Ectodermal cell (in vitro differentiated cells): ENCODE measurements at regions not wholly inside any gene's neighbourhood (a gene's known extent, or its start where the extent isn't known, plus 50 kb on each side); places are given as distances from the start of the nearest gene placed in this dataset.

Experiments used
- H3K27ac ChIP-seq: 2 replicates; pipeline ENCODE4 v1.7.0; 2013; ENCODE audit warnings: mild to moderate bottlenecking, low read depth, low read length; ENCODE audit not compliant: insufficient read depth, poor library complexity, severe bottlenecking
- H3K27me3 ChIP-seq: 2 replicates; pipeline ENCODE4 v1.7.0; 2013; ENCODE audit warnings: mild to moderate bottlenecking, low read length; ENCODE audit not compliant: insufficient read depth, control insufficient read depth, poor library complexity, severe bottlenecking
- H3K36me3 ChIP-seq: one replicate; pipeline ENCODE4 v1.7.0; 2013; ENCODE audit warnings: low read length; ENCODE audit not compliant: control insufficient read depth, insufficient read depth
- H3K4me1 ChIP-seq: one replicate; pipeline ENCODE4 v1.7.0; 2013; ENCODE audit warnings: low read length; ENCODE audit not compliant: control insufficient read depth, insufficient read depth
- H3K4me3 ChIP-seq: 2 replicates; pipeline ENCODE4 v1.7.0; 2013; ENCODE audit warnings: low read depth, low read length, control low read depth; ENCODE audit not compliant: insufficient read depth
- H3K9me3 ChIP-seq: 2 replicates; pipeline ENCODE4 v1.7.0; 2013; ENCODE audit warnings: mild to moderate bottlenecking, low read length, moderate library complexity; ENCODE audit not compliant: control insufficient read depth
- WGBS, 2 experiments: methylation state at CpG; one replicate each; pipeline ENCODE4 v1.1.7; 2013; ENCODE audit warnings: missing lambda C conversion rate in 2 of 2; 5-methylcytosine and 5-hydroxymethylcytosine counted together

GRCh38 chr18:79627750-79628294, 51.8 kb upstream of the CTDP1 start:
- Histone ChIP-seq H3K4me1 (no peaks in the 10 kb centered on the region), H3K36me3 (no peaks in the 10 kb centered on the region), H3K27me3 (no peaks in the 10 kb centered on the region), H3K27ac (no peak overlapping the region), H3K9me3 (no peaks in the 10 kb centered on the region), H3K4me3 (no peak overlapping the region)
- 94 to 95% methylated on average over 19 of the region's 19 CpGs for WGBS, 2 experiments

DNA sequence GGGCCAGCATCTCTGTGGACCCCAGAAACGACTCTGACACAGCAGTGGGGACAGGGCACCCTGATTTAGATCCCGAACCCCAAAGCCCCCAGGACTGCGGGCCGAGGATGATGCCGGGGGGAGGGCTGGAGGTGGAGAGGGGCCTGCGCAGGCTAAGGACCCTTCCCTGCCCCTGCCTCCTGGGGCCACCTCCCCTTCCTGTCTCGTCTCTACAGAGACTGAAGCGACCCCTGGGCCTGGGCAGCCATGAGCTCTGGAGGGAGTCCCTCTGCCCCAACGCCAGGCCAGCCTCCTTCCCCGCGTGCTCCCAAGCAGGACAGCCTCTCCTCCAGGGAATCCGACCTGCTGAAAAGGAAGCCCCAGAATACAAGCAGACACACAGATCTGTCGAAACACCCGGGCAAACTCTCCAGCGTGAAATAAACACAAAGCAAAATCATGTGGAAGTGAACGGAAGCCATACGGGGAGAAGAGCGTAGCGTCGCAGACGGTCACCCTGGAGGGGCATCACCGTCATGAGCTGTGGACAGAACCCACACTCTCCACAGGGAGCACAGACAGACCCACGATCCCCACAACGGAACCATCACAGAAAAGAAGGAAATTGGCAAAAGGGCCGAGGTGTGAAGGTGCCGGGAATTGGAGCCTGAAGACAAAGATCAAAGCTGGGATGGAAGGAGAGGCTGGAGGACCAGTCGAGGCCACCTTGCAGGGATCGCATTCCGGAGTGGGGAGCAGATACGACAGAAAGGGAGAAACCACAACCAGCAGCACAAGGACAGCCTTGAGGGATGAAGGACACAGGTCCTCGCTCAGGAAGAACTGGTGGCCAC, 51.0 kb upstream of the CTDP1 start:
- no peak overlapping the region for H3K27ac ChIP-seq
- no peaks in the 10 kb centered on the region for H3K27me3 ChIP-seq
- H3K4me1 ChIP-seq: no peaks in the 10 kb centered on the region
- no peaks in the 10 kb centered on the region for H3K9me3 ChIP-seq
- 89% methylated on average over 31 of the region's 31 CpGs for WGBS, 2 experiments
- H3K4me3 ChIP-seq: no peak overlapping the region
- no peaks in the 10 kb centered on the region for H3K36me3 ChIP-seq

GRCh38 chr18:79629249-79629558, 50.4 kb upstream of the CTDP1 start:
- H3K9me3 ChIP-seq: no peaks in the 10 kb centered on the region
- H3K27ac ChIP-seq: no peak overlapping the region
- 93 to 94% methylated on average over 10 of the region's 10 CpGs for WGBS, 2 experiments
- H3K27me3 ChIP-seq: no peaks in the 10 kb centered on the region
- no peaks in the 10 kb centered on the region for H3K36me3 ChIP-seq
- H3K4me1 ChIP-seq: no peaks in the 10 kb centered on the region
- H3K4me3 ChIP-seq: no peak overlapping the region

DNA sequence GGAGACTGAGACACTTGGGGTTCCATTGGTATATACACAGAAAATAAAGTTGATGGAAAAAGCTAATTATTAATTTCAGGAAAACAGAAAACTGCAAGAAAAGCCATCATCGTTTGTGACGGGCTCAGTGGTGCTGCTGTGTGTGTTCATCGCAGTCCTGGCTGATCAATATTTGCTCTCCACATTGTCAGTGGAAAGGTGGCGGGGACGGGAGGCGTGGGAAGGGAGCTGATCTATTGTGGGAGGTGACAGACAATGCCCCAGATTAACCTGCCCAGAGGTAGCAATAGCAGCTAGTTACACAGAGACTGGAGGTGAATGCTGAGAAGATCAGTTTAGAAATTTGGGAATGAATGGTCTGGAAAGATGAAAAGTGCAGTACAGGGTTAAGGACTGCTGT, 50.0 kb upstream of the CTDP1 start:
- 91 to 95% methylated on average over 6 of the region's 6 CpGs for WGBS, 2 experiments
- Histone ChIP-seq H3K27ac (no peak overlapping the region), H3K27me3 (no peaks in the 10 kb centered on the region)

More for the DNA sequence above, 50.0 kb upstream of the CTDP1 start:
- Histone ChIP-seq H3K9me3 (no peaks in the 10 kb centered on the region), H3K4me1 (no peaks in the 10 kb centered on the region), H3K4me3 (no peak overlapping the region), H3K36me3 (no peaks in the 10 kb centered on the region)
